HG03064 (cell line): ENCODE measurements at regions not wholly inside any gene's neighbourhood (a gene's known extent, or its start where the extent isn't known, plus 50 kb on each side); places are given as distances from the start of the nearest gene placed in this dataset.

Source experiments
- ATAC-seq: cut with Tn5 transposase; IDR thresholded peaks from one replicate; pipeline ENCODE4 v1.9.1; 2021; ENCODE audit warnings: low read depth; ENCODE audit not compliant: unreplicated experiment

DNA sequence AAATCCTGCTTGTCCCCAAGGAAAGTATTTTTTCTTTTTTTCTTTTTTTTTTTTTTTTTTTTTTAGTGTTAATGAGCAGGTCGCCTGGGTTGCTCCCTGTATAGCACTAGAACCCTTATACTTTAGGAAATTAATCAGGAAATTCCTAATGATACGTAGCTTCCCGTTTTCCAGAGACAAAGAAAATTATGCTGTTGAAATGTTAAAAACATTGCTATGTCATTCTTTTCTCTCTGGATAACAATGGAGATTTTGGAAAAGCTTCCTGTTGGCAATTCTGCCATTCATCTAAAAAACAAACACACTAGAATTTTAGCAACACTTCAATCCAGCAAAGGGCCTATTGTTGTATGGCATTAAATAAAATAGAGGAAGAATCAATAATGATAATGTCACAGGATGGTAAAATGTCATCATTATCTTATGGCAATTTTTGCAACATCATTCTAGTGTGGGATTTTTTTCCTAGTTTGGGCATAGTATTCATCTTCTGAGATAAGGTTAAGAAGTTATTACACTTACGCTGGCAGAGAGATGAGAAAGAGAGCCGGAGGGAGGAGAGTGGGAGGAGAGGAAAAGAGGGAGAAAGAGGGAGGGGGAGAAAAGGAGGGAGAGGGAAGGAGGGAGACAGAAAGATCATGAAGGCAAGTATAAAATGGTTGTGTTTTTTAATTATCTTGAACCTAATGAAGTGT, 315.8 kb upstream of the PDE4D start:
- ATAC-seq: no peak

DNA sequence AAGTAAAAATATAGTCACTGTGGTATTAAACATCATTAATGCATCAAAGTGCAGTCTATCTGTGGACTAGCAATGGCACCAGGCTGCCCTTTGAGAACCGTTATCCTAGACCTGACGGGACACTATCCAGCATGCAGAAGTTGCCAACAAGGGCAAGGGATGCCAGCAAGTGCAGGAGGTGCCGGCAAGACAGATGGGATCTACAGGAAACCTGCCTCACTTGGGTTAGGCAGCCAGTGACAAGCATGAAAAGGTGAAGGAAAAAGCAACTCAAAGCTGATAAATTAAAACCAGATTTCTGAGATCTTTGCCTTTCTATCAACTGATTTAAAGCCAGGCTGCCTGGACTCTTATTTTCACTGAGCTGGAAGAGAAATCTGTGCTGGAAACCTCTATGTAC, 315.2 kb upstream of the PDE4D start:
- ATAC-seq: no peak

DNA sequence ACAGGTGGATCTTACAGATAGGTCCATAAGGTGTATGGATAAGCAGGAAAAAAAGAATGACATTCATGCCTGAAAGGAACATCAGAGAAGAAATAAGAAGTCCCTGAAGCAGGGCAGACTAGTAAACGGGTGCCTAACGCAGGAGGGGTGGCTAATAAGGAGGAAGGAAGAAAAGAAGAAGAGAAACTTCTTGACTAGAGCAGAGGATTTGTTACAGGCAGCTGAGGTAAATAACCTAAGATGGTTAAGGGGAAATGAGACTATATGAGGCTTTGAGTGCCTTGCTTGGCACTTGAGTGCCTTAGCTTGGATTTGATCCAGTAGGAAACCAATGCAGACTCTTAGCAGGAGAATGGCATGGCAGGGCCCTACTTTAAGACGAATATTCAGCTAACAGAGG, 313.5 kb upstream of the PDE4D start:
- ATAC-seq: peak; percentile 77

DNA sequence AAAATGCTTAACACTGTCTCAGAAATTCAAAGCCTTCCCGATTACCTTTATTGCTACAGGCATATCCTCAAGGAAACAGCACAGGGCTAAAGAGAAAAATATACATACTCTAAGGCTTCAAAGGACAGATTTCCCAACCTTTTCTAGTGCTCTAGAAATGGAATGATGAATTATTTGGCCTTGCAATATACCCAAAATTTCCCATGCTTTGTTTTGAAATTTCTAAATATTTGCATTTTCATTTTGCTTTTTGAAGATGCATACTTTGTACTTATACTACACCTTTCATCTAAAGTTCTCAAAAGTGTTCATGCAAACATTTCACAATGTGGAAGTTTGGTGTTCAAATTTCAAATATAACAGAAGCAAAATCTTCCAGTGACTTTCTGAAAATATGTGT, 312.7 kb upstream of the PDE4D start:
- no peak for ATAC-seq

DNA sequence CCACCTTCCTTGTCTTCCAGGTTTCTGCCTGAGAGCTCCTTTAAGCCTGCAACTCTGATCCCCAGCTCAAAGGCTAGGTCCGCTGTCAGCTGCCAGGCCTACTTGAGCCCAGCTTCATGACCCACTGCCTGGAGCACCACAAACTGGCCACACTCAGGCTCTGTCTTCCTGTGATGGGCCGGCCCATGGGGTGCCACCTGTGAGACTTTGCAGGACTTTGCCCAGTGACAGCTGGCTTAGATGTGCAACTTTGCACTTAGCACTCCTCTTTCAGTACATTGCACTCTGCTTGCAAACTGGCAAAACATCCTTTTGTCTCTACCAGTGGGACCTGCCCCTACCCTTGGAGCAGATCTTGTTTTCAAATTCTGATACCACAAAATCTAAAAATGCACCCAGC, 311.5 kb upstream of the PDE4D start:
- ATAC-seq: no peak

DNA sequence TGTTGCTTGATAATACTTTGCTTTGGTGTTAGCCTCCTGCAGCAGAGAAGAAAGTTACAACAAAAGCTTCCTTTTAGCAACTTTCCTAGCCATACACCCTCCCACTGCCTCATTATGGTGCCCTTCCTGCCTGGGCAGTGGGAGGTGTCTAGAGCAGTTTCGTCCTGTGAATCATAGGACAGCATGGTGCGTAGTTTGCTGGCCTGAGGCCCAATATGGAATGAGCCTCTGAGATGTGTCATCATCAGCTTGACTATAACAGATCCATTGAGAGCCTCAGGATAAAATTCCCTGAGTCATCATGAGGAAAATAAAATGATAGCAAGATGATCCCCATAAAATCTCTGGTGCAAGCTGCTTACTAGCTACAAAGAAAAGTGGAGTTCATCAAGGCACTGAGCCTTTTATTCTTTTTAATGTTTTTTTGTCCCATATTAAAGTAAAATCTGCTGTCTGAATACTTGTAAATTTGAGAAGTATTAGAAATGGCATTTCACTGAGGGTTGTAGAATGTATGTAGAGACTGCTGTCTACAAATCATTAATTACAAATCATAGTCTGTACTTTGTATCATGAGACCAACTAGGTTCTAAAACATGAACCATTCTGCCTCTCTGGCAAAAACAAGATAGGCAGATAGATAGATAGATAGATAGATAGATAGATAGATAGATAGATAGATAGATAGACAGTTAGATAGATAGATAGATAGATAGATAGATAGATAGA, 303.0 kb upstream of the PDE4D start:
- ATAC-seq: no peak

DNA sequence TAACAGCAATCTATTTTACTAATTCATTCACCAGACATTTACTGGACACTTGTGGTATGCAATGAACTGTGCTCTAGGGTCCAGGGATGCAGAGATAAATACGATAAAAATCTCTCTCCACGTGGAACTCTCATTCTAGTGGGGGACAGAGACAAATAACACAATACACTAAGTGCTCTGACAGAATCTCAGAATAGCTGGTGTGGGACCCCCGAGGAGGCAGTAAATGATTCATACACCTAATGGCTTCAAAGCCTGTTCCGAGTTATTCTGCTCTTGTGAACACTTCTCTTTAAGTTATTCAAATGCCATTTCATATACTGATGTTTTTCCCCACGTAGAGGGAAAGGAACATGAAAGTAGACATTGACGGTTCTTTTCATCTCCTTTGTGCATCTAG, 302.0 kb upstream of the PDE4D start:
- no peak for ATAC-seq

DNA sequence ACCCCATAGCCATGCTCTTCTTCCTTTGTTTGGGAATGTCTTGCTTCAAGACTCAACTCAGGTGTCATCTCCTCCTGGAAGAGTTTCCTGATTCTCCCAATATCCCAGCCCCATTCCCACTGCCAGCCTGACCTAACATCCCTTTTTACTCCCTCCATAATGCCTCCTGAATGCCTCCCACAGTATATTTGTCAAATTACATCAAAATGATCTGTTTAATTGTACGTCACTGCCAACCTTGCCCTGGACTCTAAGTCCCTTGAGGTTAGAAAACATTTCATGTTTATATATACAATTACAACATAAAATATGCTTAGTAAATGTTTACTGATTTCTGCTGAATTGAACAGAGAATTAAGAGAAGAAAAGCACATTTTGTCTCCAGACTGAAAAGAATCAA, 301.6 kb upstream of the PDE4D start:
- ATAC-seq: no peak

DNA sequence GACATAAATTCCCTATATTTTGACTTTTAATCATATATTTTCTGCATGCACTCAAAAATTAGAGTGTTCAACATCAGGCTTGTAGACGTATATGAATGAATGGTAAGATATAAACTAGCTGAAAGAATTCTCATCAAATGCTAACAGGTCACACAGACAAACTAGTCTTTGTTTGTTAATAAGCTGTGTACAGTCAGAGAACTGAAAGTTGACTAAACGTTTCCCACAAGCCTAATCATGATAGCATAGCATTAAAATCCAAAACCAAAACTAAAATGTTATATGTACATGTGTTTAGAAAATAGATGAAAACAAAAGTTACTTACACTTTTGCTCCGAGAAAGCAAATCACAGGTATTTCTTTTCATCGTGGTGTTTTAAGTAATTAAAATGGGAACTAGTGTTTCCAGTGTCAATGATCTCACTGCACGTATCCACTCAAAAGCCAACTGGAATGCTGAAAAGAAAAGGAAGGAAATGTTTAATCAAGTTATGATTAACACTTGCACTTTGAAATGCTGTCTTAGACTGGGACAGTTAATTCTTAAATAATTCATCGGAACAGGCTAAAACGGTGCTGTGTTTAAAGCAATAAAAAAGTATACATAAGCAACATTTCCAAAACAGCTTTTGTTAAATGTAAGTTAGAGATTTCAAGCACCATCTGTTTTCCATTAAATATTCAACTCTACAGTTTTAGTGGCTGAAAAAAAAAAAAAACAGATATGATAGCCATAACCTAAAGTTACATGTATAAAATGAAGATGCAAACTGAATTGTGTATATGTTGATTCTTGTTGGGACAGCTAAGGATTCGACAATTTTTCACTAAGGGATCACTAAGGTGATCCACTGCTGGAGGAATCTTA, 291.9 kb upstream of the PDE4D start:
- ATAC-seq: no peak

DNA sequence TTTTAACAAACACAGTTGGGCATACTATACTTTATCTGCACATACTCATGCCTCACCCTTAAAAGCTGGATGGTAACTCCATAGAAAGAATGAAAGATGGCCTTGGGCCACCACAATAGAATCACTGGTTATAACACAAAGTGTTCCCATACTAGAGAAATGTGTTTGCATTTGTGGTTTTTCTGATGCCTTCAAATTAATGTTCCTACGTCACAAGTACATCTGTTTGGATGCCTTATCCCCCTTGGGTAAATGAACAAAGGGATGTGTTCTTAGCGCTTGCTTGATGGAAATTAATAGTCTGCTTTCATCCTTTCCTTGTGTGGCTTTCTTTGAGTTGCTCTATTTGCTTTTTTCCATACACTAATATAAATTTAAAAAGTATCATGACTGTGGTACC, 291.1 kb upstream of the PDE4D start:
- no peak for ATAC-seq

DNA sequence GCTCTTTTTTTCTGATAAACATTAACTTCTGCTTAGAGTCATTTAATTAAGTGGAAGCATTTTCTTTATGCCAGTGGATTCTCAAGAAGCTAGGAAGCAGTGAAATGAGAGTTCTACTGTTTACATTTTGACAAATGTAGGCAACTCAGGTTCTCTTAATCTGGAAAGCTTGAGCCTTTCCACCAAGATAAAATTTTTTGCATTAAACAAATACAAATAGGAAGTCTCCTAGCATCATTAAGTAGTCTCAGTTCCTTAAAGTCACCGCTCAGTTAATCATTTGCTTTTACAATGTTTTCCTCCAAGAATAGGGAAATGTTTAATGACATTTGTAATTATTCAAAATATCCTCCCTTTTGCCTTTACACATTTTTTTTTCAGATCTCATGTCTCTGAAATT, 290.4 kb upstream of the PDE4D start:
- no peak for ATAC-seq

DNA sequence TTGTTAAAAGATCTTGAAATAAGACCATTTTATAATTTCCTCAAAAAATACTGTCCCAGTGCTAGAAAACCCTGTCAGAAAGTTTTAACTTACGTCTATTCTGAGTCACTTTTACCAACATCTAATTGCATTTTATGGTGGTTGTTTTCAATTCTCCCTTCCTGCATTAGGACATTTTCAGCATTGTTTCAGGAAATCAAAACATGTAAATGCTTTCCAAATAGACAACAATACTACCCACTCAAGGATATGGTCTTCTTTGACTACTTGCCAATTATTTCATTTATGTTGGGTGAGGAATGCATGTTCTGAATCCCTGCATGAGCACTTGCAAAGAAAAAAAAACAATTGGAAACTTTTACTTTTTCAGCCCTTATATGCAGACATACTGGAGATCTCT, 284.6 kb upstream of the PDE4D start:
- no peak for ATAC-seq

DNA sequence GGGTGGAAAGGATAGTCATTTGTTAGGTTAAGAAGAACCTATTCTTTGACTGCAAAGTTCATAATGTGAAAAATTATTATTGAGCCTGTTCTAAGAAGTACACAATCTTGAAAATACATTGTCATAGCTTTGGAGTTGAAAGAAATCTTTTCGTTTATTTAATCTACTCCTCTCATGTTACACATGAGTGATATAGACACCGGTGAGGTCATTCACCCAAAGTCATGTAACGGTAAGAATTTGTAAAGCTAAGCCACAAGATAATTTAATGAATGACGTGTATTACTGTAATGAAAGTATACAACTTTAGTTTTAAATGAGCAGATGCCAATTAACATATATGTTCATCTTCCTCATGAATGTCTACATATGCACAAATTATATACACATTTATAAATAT, 284.1 kb upstream of the PDE4D start:
- ATAC-seq: no peak

DNA sequence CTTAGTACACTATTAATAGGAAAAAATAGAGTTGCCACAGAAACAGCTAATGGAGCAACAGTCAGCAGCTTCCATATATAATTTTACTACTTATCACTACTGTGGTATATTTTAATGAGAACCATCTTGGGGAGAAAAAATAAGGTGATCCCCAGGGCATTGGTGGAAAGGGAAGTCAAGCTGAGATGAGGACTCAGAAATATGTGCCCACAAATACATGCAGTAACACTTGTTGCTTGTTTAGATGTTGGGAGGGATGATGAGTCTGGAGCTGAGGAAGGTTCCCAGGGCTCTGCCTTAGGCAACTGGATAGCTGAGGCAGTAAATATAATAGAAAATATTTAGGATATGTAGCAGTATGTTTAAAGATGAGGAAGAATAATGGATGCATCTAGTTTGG, 280.1 kb upstream of the PDE4D start:
- no peak for ATAC-seq

DNA sequence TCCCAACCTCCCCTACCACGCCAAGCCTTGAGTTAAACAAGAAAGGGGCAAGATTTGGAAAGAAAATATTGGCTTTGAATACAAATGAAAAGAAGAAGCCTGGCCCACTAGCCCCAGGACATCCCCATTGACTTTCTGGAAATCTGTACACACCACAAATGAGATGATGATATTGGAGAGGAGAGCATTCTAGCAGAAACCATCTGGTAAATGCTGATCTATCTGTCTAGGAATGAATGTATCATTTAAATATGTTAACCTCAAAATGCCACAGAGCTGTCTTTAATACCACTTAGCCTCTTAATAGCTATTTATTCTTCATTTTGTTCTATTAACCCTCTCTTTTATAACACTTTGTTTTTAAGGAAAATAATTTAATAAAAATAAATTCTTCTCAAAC, 270.2 kb upstream of the PDE4D start:
- ATAC-seq: no peak

DNA sequence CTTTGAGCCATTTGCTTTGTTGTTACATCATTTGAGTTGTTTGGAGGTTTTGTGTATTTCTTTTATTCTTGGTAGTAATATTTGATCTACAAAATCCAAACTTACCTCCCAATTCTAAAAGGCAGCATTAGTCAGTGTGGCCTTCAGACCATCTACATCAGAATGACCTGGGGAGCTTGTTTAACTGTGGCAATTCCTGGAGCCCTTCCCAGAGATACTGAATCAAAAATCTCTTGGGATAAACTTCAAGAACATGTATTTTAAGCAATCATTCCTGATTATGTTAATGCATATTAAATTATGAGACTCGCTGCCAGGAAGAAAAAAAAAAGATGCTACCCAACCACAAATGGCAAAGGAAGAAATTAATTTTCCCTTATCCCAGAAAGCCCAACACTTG, 268.9 kb upstream of the PDE4D start:
- ATAC-seq: no peak

DNA sequence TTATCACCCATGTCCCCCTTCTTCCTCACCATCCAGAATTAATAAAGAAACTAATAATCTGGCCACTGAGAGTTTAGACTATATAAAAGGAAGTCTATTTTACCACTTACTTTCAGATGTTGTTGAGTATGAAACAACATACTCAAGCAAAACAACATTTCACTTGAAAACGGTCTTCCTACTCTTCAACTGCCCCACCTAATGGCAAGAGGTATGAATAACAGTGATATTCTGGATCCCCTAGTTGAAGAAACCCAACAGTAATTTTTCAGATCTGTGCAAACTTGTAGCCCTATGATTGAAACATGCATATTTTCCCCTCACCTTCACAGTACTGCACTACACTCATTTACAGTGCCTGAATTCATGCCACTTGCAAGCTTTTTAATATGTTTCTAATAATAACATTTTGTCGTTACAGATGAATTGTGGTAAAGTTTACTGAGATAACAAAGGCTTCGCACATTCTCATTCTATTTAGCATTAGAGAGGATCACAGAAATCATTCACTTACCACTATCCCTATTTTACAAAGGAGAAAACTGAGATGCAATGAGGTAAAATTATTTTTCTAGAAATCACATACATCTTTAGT, 267.9 kb upstream of the PDE4D start:
- ATAC-seq: no peak

DNA sequence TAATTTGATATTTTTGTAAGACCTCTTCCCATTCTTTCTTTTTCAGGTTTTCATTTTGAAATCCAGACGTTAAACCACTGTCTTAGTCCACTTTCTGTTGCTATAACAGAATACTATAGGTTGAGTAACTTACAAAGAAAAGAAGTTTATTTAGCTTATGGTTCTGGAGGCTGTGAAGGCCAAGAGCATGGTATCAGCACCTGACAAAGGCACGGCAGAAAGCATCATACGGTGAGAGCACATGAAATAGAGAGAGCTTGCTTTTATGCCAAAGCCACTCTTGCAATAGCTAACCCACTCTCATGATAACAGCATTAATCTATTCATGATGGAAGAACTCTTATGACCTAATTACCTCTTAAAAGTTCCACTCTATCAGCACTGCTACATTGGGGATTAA, 255.6 kb upstream of the PDE4D start:
- no peak for ATAC-seq

DNA sequence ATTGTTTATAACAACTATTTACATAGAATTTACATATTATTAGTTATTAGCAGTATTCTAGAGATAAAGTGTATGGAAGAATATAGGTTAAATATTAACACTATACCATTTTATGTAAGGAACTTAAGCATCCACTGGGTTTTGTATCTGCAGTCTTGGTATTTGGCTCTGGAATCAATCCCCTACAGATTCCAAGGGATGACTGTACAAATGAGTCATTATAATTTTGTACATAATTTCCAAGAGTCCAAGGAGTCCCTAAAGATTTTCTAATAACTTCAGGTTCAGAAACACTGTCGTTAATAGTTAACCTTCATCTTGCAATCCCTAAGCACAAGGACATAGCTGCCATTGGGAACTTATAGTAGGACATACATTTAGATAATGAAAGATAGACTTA, 254.8 kb upstream of the PDE4D start:
- ATAC-seq: no peak

DNA sequence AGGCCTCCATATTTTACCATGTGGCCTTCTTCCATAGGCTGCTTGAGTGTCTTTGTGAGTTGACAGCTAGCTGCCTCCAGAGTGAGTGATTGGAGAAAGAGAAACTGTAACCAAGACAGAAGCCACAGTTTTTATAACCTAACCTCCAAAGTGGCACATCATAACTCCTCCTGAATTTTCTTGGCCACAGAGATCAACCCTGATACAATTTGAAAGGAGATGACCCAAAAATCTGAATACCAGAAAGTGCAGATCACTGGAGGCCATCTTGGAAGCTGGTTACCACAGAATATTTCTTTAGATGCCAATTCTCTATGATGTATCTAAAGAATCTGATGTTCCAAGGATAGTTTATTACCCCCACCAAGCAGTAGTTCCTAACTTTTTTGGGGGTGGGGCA, 254.3 kb upstream of the PDE4D start:
- ATAC-seq: no peak

DNA sequence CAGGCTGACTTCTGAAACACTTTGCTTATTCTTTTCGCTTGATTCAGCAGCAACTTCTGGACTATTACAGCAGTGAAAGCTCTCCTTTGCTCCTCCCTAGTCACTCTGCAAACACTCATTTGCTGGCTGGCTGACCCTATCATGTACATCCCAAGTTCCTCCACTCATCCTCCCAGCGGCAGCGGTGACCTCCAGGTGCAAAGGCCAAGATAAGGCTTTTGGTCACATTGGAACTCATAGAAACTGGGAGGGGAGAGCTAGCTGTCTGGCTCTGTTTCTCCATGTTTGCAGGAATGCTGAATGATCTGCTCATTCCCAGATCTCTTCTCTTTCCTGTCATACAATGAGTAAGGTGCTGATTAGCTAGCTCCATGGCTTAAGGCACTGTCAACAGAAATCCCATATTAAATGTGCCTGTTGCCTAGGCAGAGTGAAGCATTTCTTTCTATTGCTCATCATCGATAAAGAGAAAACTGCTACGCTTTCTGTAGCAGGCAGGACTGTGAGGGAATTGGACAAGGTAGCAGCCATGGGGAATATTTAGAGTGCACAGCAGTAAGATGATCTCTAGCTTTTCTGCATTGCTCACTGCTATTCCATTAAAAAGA, 250.5 kb upstream of the PDE4D start:
- no peak for ATAC-seq
